Esophagus muscularis mucosa (tissue), 4 donors: ENCODE measurements at regions not wholly inside any gene's neighbourhood (a gene's known extent, or its start where the extent isn't known, plus 50 kb on each side); places are given as distances from the start of the nearest gene placed in this dataset.

Experiments used
- EP300 ChIP-seq: sonication (generic); formaldehyde crosslinking; IDR thresholded peaks from one replicate; pipeline ENCODE4 v1.6.1; 2017; ENCODE audit warnings: antibody characterized with exemption
- POLR2A ChIP-seq: fragments of 450-650 bp; IDR thresholded peaks from one replicate; pipeline ENCODE4 v1.6.1; 2017; ENCODE audit warnings: antibody characterized with exemption, moderate library complexity, mild to moderate bottlenecking, low read depth
- POLR2AphosphoS5 ChIP-seq, 2 donors: sonication (generic); formaldehyde crosslinking; IDR thresholded peaks; one replicate each; pipeline ENCODE4 v1.6.1; 2017; ENCODE audit warnings: antibody characterized with exemption in 2 of 2
- TF ChIP-seq, protein P1 (sequence below), 3 experiments: fragments of 200-600 bp in 2 of 3; fragments of 450-650 bp in 1 of 3; sonication (generic) in 2 of 3; IDR thresholded peaks; one replicate each; pipeline ENCODE4 v1.5.1; 2017 to 2019; ENCODE audit warnings: antibody characterized with exemption in 3 of 3, mild to moderate bottlenecking in 2 of 3, moderate library complexity in 1 of 3

- TF ChIP-seq, protein P1, sequence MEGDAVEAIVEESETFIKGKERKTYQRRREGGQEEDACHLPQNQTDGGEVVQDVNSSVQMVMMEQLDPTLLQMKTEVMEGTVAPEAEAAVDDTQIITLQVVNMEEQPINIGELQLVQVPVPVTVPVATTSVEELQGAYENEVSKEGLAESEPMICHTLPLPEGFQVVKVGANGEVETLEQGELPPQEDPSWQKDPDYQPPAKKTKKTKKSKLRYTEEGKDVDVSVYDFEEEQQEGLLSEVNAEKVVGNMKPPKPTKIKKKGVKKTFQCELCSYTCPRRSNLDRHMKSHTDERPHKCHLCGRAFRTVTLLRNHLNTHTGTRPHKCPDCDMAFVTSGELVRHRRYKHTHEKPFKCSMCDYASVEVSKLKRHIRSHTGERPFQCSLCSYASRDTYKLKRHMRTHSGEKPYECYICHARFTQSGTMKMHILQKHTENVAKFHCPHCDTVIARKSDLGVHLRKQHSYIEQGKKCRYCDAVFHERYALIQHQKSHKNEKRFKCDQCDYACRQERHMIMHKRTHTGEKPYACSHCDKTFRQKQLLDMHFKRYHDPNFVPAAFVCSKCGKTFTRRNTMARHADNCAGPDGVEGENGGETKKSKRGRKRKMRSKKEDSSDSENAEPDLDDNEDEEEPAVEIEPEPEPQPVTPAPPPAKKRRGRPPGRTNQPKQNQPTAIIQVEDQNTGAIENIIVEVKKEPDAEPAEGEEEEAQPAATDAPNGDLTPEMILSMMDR (IDR thresholded peaks at IDR 0.05) = no peak
- TF ChIP-seq EP300 (no peak), POLR2A (no peak), POLR2AphosphoS5 (IDR thresholded peaks at IDR 0.05) (no peak)
Observed at GRCh38 chr10:4186849-4187540, 402.0 kb upstream of the KLF6 start.
